ENCODE measurements at regions not wholly inside any gene's neighbourhood (a gene's known extent, or its start where the extent isn't known, plus 50 kb on each side); places are given as distances from the start of the nearest gene placed in this dataset.
A peak's percentile ranks its signal among the peaks of the same experiment; 100 is the strongest.

GRCh38 chr10:104589871-104590270, 51.2 kb upstream of the SORCS3 start:
- CTCF ChIA-PET, result interaction anchor here (1.3 kb wide), 1 partner anchor 9 kb away, joined by 9 read pairs; no protein-coding TSS in a partner anchor
- POLR2A ChIA-PET (ENCODE audit: low non-redundant PET), result no interaction called here
- TF ChIP-seq CTCF (conservative IDR thresholded peaks at IDR 0.05; ENCODE audit: low read depth), result no peak
- no peak overlapping the region for H3K27ac ChIP-seq
- peak; percentile 77 for DNase-seq (ENCODE audit: low spot score)
